CD4-positive, alpha-beta T cell treated with Interleukin-6 at 100 ng/mL for 8 hours (primary cell): ENCODE measurements at regions not wholly inside any gene's neighbourhood (a gene's known extent, or its start where the extent isn't known, plus 50 kb on each side); places are given as distances from the start of the nearest gene placed in this dataset.
"Not testable (repeated sequence)": the region's sequence is repeated elsewhere in the genome, so short reads cannot be mapped to it uniquely, and the experiment has no call there.

Experiments used
- DNase-seq: peaks from one replicate; pipeline ENCODE4 v3.0.0-alpha.2; 2020; ENCODE audit warnings: mixed read lengths, low spot score

DNA sequence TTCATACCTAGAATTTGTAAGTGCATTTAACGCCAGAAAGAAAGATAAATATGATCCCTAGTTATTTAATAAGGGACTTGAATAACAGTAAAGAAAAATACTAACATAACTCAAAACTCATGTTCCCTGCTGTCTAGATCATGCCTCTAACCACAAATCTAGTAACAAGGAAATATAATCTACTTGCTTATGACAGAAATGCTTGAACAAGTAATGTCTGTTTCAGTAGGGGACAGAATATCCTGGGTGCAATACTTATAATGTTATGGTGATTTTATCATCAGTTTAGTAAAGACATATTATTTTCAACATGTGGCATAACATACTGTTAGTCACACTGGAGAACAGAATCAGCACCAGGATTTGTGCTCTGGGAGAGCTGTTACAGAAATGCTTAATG is 861.9 kb upstream of the SLITRK1 start:
- no peak for DNase-seq

DNA sequence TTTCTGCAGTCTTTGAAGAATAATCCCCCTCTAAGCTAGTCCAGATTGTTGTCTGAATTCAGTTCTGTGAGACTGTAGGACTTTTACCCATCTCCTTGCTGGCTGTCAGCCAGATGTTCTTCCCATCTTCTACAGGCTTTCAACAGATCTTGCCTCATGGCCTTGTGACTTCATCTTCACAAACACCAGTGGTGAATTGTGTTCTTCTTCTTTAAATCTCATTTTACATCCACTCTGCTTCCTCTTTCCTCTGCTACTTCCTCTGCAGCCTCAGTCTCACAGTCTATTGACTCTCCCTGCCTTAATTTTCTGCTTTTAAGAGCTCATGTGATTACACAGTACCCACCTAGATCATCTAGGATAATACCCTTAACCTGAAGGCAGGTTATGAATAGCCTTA is 859.0 kb upstream of the SLITRK1 start:
- no peak for DNase-seq

DNA sequence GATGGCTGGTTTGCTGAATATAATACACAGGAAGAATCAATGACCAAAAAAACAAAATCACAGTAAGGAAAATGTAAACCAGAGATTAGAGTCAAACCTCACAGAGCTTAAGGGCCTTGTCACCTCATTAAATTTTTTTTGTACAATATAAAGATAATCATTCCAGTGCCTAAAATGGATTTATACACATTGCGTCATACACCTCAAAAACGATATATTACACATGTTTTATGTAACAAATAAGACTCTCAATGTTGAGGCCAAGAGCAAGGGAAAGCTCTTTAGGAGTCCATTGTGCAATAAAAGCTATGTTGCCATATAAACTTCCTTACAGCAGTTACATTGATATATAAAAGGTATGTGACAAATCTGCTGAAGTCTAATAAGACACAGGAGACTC is 856.7 kb upstream of the SLITRK1 start:
- no peak for DNase-seq

DNA sequence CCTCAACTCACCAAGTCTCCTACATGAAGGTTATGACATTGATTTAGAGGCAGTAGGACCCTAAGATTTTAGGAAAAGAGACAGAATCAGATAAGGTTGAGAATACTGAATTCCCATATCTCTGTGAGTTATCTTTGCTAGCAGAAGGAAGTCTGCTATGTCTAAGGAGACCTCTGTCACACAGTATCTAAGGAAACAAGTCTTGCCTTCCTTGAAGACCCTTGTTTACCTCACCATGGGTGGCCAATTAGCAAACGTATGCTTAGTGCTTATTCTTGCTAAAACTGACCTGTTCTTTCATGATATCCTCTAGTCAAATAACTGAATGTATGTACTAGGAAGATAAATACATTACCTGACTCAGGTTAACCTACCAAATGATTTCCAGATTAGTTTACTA is 855.4 kb upstream of the SLITRK1 start:
- DNase-seq = no peak

DNA sequence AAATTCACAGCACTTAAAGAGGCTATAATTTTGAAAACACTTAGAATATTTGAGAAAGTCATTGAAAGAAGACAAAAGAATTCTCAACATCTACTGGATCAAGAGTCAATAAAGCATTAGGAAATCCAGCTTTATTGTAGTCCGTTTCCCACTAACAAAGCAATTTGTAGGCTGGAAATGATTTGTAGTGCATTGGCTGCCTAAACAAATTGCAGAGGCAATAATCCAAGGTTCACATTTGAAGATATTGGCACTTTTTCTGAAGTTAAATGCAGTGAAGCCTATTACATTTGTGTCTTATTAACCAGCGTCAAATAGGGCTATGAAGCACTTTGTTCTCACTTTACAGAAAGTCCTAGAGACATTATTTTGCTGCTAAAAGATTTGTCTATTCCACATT is 848.1 kb upstream of the SLITRK1 start:
- no peak for DNase-seq

DNA sequence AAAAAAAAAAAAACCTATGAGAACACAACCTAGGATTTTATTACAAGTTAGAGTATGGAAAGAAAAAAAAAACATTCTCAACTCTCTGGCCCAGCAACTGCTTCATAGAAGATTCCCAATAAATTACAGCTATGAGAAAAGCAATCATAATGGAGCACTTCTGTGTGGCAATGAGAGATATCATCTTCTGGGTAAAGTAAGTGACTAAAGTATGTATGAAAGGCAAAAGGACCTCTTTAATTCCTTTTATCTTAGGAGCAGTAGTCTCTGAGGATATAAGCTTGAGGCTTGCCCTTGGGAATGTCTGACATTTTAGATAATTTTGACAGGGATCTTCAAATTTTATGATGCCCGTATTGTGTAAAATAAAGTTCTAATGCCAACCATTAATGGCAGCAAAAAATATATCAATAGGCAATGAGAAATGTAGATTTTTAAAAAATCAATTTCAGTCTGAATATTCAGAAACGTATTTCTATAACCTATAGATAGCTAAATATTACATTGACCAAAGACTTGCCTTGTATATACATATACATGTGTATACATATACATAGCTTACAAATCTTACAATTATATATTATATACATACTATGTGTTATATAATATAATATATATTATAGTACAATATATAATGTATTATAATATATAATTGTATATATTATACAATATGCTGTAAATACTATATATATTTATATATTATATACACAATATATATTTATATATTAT is 823.9 kb upstream of the SLITRK1 start:
- no peak for DNase-seq

DNA sequence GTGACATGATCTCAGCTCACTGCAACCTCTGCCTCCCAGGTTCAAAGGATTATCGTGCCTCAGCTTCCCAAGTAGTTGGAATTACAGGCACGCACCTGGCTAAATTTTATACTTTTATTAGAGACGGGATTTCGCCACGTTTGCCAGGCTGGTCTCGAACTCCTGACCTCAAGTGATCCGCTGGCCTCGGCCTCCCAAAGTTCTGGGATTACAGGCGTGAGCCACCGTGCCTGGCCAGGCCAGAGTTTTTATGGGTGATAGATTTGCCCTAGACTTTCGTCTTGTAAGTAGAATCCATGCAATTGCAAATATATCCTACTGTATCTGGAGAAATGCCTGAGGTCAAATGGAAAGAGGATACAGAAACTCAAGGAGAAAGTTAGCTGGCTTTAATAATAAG is 819.9 kb upstream of the SLITRK1 start:
- no peak for DNase-seq

DNA sequence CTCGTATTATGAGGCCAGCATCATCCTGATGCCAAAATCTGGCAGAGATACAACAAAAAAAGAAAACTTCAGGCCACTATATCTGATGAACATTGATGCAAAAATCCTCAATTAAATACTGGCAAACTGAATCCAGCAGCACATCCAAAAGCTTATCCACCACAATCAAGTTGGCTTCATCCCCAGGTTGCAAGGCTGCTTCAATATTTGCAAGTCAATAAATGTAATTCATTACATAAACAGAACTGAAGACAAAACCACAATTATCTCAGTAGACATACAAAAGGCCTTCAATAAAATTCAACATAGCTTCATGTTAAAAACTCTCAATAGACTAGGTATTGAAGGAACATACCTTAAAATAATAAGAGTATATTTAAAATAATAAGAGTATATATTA is 815.3 kb upstream of the SLITRK1 start:
- DNase-seq = not testable (repeated sequence)

DNA sequence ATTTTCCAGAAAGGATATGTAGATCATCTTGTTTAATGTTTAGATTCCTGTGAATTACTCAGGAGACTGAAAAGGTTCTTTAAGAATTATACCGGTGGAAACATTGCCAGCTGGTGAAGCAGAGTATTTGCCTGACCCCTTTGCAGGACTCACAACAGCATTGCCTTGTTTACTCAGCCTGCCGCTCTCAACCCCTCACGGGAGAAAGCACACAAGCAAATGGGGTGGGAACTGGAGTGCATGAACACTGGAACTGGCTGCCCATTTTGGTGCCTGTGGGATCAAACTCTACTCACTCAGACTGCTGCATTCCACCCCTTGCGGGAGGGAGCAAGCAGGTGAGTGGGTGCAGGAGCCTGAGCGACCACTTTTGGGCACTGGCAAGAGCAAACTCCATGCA is 804.7 kb upstream of the SLITRK1 start:
- no peak for DNase-seq

DNA sequence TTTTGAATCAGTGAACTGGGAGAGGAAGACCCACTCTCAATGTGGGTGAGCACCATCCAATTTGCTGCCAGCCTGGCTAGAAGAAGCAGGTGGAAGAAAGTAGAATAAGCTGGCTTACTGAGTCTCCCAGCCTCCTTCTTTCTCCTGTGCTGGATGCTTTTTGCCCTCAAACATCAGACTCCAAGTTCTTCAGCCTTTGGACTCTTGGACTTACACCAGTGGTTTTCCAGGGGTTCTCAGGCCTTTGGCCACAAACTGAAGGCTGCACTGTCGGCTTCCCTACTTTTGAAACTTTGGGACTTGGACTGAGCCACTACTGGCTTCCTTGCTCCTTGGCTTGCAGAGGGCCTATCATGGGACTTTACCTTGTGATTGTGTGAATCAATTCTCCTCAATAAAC is 804.2 kb upstream of the SLITRK1 start:
- no peak for DNase-seq

DNA sequence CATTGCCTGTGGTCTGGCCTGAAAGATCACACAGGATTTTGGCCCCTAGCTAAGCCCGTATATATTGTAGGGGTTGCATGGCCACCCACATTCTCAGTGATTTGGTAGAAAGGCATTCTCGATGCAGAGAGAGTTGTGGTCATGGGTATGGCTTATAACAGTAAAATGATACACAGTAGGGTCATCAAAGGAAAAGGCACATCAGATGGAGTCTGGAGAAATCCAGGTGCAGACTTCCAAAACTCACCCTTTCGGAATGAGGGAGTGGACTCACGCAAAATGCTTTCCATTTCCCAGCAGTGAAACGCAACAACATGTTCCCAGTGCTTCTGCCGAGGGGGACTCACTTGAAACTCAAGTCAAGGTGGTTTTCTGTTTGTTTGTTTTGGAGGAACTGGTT is 802.5 kb upstream of the SLITRK1 start:
- DNase-seq = no peak

DNA sequence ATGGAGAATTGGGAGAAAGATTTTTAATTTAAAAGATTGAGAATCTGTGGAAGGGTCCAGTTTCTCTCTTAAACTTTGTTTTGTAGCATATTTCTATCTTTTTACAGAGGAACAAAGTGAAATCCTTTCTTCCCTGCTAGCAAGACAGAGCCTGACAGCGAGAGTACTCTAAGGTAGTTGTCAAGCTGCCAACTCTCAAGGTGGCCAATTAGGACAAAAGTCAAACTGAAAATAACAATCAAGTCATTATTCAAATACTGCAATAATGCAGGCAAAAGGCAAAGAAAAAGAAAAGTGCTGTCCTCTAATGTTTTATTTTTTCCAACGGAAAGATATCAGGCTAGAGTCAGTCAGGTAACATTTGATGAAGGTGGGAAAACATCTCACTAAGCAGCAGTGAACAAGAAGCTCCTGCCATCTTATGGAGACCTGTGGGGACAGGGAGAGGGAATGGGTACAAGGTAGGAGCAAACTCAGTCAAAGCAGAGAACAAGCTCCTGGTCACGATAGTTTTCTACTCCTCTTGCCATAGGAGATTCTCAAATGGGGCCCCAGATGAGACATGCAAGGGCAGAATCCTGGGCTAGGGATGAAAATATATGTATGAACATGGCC is 801.9 kb upstream of the SLITRK1 start:
- no peak for DNase-seq

DNA sequence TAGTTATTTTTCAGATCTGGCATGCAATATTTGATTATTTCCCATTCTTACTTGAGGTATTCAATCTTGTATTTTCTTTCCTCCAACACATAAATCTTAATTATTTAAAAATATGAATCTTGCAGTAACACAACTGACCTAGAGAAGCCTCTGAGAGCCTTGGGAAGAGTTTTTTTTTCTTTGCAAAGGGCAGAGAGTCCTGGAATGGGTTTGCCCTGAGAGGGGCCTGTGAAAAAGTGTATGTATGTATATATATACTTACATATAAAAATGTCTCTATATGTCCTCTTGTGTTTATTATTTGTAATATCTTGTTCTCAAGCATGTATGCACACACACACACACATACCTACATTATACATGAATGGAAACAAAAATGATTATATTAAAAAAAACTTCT is 801.2 kb upstream of the SLITRK1 start:
- DNase-seq = no peak

DNA sequence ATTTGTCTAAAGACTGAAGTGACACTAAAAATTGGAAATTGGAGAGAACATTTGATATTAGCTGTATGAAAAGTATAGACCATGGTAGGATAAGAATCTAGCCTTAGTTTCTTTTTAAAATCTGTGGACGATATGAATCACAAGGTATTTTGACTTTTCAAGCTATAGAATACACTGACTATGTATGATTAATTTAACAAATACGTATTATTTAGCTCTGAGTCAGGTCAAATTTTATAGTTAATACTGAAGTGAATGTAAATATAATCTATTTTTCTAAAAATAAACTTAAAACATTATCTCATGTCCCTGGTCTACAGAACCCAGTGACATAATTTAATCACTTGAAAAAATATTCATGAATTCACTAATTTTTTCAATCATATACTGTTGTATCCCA is 795.6 kb upstream of the SLITRK1 start:
- no peak for DNase-seq

DNA sequence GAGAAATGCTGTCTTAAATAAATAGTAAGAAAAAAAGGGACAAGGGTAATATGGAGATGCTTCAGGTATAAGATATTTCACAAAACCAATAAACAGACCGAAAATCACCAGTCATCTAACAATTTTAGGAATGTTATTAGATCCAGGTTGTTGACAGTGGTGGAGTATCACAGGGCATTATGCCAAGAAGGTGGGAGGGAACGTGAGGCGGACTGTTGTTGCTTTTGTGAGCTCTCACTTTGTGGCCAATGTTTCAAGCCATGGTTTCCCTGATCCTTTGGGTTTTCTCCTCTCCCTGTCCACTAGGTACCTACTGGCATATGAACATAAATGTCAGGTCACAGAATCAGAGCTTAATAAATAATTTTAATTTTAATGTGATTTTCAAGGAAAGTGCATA is 790.3 kb upstream of the SLITRK1 start:
- no peak for DNase-seq

DNA sequence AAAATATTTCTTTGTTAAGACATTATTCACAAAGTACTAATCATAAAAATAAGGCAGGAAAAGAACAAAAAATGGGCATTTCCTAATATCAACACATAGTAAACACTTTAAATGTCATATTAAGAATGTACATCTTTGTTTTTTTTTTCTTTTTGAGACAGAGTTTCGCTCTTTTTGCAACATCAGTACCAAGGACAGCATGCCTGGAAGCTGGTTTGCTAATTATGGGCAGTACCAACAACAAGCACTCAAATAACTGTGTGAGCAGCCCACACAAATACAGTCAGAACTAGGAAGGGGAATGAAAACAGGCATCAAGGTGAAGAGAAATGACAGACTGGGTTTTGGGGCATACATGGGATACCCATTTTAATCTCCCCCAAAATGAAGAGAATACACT is 788.0 kb upstream of the SLITRK1 start:
- DNase-seq = no peak

DNA sequence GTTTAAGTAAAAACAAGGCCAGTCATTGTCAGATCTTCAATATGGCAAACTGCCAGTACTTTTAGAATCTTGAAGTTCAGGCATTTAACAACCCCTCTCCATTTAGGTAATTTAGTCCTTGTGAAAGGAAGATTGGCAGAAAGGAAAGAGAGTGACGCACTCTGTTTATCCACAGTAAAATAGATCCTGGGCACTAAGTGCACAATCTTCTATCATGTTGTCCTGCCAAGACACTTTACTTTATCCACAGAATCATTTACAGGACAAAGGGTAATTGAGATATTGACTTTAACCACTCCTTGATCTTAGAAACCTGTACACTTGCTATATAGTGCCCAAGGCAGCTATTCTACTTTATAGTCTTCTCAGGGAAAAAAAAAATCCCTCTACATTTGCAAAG is 786.4 kb upstream of the SLITRK1 start:
- DNase-seq = no peak

DNA sequence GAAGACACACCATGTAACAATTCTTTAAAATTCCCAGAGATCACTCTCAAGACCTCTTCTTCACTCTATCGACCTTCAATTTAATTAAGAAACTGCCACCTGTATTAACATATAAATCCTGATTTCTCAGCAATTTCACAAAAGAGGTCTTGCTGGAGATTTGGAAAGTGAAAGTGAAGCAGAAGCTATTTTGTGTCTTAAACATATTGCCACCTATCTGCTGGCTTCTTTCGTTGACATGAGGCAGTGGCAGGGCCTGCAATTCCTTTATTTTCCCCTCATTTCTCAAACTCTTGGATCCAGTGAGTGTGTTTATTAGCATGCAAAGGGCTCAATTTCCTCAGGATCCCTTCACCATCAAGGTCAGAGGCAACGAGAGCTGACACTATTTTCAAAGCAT is 780.2 kb upstream of the SLITRK1 start:
- DNase-seq = no peak

DNA sequence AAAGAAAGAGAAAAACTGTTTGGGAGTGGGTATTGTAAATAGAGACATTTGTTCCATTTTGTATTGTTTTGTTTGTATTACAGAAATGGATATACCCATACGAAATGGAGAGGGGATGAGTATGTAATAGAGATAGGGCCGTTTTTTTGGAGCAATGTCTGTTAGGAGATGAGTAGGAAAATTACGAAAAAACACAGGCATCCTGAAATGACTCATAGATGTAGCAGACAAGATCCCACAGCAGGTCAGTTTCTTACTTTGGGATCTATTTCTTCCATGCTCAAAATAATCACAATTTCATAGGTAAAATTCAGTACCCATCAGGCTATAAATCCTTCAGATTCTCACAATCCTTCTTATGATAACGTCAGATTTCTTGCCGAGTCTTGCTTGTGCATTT is 779.4 kb upstream of the SLITRK1 start:
- no peak for DNase-seq

DNA sequence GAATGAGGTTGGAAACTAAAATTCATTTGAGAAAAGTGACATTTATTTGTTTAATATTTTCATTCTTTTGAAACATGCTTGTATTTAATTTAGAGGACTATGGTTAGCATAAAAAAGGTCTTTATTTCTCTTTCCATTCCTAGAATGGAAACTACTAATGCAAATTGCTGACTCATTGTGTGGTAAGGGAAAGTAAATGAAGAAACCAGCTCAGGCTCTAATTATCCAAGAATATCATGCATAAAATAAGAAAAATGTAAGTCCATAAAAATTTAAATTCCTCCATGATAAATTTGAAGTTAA is 777.0 kb upstream of the SLITRK1 start:
- DNase-seq = no peak

DNA sequence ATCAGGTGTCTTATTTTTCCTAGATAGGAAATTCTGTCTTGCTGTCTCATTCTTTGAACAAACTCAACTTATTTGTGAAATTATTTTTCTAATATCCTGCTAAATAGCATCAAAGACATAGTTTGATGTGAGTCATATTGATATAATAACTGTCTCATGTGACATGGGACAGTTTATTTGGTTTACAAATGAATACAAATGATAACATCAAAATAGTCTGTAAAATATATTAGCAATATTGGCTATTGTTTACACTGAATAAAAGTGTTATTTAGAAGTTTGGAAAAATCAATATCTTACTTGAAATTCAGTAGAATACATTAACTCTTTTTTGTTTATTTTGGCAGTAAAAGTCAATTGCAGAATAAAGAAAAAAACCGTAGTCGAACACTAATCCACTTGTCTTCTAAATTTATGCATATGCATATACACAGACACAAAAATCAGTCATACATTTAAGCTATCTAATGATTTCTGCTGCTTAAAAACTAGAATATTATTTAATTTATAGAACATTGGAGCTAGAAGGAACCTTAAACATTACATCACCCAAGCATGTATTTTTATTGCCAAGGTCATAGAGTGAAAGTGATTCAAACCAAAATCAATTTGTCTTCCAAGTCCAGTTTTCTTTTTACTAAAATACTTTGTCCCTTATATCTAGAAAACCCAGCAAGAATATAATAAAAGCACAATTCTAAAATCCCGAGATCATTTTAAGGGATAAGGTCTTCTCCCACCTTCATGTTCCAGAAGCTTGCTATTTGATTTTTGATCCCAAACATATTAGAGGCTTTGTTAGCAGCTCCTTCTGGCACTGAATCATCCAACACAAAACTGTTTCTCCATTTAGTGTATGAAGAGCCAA is 776.5 kb upstream of the SLITRK1 start:
- DNase-seq = no peak

DNA sequence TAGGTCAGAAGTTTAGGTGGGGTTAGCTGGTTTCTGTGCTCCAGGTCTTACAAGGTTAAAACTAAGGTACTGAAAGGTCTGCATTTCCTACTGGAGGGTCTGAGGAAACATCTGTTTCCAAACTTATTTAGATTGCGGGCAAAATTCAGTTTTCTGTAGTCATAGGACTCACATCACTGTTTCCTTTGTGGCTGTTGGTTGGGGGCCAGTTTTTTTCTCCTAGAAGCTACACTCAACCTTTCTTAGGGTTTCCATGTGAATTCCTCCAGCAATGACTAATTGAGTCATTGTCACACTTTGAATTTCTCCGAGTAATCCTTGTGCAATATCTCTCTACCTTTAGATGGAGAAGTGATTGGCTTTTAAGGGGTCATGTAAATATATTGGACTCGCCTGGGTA is 773.4 kb upstream of the SLITRK1 start:
- no peak for DNase-seq

DNA sequence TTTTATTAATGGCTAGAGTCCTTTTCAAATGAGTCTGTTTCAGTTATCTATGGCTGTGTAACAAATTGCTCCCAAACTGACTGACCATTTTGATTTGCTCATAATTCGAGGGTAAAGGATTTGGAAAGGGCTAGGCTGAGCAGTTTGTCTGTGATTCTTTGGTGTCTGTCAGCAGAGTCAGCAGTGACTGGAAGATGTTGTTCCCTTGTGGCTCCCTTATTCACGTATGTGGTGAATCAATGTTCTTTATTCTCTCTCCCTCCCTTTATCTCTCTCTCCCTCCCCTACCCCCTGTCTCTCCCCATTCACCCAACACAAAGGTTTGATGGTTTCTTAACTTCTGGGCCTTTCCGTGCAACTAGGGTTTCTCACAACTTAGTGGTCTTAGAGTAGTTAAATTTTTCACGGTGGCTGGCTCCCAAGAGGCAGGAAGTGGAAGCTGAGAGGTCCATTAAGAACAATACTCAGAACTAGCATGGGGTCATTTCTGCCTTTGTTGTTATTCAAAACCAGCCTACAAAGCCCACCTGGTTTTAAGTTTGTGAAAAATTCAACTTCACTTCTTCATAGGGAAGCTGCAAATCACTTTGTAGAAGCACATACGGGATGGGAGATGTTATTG is 772.5 kb upstream of the SLITRK1 start:
- no peak for DNase-seq
